Right renal pelvis (tissue), 4 donors: ENCODE measurements at regions not wholly inside any gene's neighbourhood (a gene's known extent, or its start where the extent isn't known, plus 50 kb on each side); places are given as distances from the start of the nearest gene placed in this dataset.

ENCODE experiments used
- DNase-seq, 4 donors: peaks; one replicate each; pipeline ENCODE4 v3.0.0-alpha.2; 2013; ENCODE audit warnings: low read depth in 4 of 4, low spot score in 3 of 4, missing footprints in 1 of 4

GRCh38 chr2:234669001-234669400, 172.1 kb upstream of the ARL4C start:
- DNase-seq = no peak

GRCh38 chr2:234666911-234667310, 170.0 kb upstream of the ARL4C start:
- no peak for DNase-seq

GRCh38 chr2:234665304-234665703, 168.4 kb upstream of the ARL4C start:
- DNase-seq = no peak

GRCh38 chr2:234661849-234662248, 165.0 kb upstream of the ARL4C start:
- no peak for DNase-seq

GRCh38 chr2:234661175-234661574, 164.3 kb upstream of the ARL4C start:
- DNase-seq = no peak

GRCh38 chr2:234655706-234656105, 158.8 kb upstream of the ARL4C start:
- DNase-seq = no peak

- no peak for DNase-seq
Observed at GRCh38 chr2:234650911-234651310, 154.0 kb upstream of the ARL4C start.

- no peak for DNase-seq
Observed at GRCh38 chr2:234649951-234650350, 153.1 kb upstream of the ARL4C start.

- no peak for DNase-seq
Observed at GRCh38 chr2:234643407-234643806, 146.5 kb upstream of the ARL4C start.

- no peak for DNase-seq
Observed at GRCh38 chr2:234641086-234641485, 144.2 kb upstream of the ARL4C start.

- DNase-seq = no peak
Observed at GRCh38 chr2:234640657-234641056, 143.8 kb upstream of the ARL4C start.

GRCh38 chr2:234638966-234639365, 142.1 kb upstream of the ARL4C start:
- no peak for DNase-seq

- DNase-seq = no peak
Observed at GRCh38 chr2:234635284-234635683, 138.4 kb upstream of the ARL4C start.

GRCh38 chr2:234633581-234634230, 136.8 kb upstream of the ARL4C start:
- no peak for DNase-seq

- DNase-seq = no peak
Observed at GRCh38 chr2:234632527-234633391, 135.9 kb upstream of the ARL4C start.

- DNase-seq = no peak
Observed at GRCh38 chr2:234631646-234632514, 135.0 kb upstream of the ARL4C start.

- no peak for DNase-seq
Observed at GRCh38 chr2:234630801-234631261, 133.9 kb upstream of the ARL4C start.

GRCh38 chr2:234629596-234629995, 132.7 kb upstream of the ARL4C start:
- DNase-seq = no peak

- no peak for DNase-seq
Observed at GRCh38 chr2:234628953-234629352, 132.1 kb upstream of the ARL4C start.

GRCh38 chr2:234627308-234627707, 130.4 kb upstream of the ARL4C start:
- no peak for DNase-seq

GRCh38 chr2:234626566-234627130, 129.8 kb upstream of the ARL4C start:
- no peak for DNase-seq
